DMS153 treated with DMSO at 0.1 percent for 48 hours (cell line): ENCODE measurements at regions not wholly inside any gene's neighbourhood (a gene's known extent, or its start where the extent isn't known, plus 50 kb on each side); places are given as distances from the start of the nearest gene placed in this dataset.
"Not testable (repeated sequence)": the region's sequence is repeated elsewhere in the genome, so short reads cannot be mapped to it uniquely, and the experiment has no call there.

ENCODE experiments used
- DNase-seq: peaks from one replicate; lab custom pipeline; 2025; ENCODE audit not compliant: unreplicated experiment; lab: John Stamatoyannopoulos, UW

- no peak for DNase-seq
Observed at GRCh38 chr6:49284180-49284579, 178.9 kb downstream of the MMUT start.

- DNase-seq, result not testable (repeated sequence)
Observed at GRCh38 chr6:49274809-49275769, 188.0 kb downstream of the MMUT start.

GRCh38 chr6:49269190-49269589, 193.9 kb downstream of the MMUT start:
- no peak for DNase-seq

GRCh38 chr6:49264909-49265308, 198.1 kb downstream of the MMUT start:
- DNase-seq, result no peak

DNA sequence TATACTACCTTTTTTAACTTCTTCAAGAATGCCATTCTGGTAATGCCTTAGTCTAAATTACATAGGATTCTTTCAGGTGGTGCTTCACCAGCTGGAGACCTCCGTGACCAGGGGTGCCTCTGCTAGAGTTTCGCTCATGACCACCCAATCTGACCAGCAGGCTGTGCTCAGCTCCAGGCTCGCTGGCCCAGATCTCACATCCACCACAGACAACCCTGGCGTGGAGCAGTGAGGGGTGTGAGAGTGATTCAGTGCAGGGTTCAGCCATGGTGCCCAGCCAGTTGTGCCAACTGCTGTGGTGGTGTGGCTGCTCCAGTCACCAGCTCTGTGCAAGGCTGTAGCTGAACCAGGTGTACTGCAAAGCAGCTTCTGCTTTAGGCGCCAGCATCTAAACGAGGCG, 198.6 kb downstream of the MMUT start:
- no peak for DNase-seq

DNA sequence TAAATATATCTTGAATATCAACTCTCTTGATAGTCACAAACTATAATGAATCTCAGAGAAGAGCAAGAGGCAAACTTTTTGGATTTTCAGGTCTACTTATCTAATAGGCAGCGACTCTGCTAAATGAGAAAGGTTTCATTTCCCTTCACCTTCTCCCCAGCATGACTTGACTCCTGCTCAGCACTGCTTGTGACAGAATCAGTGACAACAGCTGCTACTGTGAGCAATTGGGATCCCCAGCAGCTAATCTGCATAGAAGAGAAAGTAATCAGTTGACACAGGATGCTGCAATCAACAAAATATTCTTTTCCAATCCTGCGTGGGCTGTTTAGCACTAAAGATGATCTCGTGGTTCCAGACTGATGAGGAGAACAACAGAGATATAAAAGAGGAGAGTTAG, 205.5 kb downstream of the MMUT start:
- no peak for DNase-seq

DNA sequence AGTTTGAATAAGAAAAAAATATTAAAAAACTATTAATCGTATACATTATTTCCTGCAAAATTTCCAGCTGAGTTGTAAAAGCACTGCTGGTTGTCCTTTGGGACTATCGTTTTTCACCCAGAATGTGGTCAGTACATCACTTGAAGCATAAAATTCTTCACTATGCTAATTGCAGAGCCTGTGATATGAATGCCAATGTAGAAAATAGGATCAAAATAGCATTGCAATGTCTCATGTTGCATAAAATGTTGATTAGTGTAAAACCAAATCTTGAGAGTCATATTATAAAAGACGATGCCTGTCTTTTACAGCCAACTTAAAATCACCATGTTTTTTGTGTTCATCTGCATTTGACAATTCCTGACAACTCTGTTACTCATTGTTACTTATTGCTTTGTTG, 207.7 kb downstream of the MMUT start:
- DNase-seq, result no peak

- no peak for DNase-seq
Observed at GRCh38 chr6:49252901-49253300, 210.2 kb downstream of the MMUT start.

DNA sequence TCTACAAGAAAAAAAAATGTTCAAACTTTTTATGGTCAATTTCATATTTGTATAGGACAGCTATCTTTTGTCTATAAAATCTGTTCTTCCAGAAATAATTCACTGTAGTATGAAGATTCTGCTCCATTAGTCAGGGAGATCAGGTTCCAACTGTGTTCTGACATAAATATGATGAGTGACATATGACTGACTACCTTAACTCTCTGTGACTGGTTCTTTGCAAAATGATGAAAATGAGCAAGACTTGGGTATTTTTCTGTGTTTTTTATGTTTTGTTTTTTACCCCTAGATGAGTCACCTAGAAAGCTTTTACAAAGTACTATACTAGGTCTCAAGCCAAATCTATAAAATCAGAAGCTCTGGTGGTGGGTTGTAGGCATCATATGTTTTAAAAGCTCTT, 229.6 kb downstream of the MMUT start:
- no peak for DNase-seq

GRCh38 chr6:49225471-49225870, 237.6 kb downstream of the MMUT start:
- DNase-seq, result no peak

- DNase-seq, result no peak
Observed at GRCh38 chr6:49220293-49220692, 242.8 kb downstream of the MMUT start.

- no peak for DNase-seq
Observed at GRCh38 chr6:49205526-49205925, 257.5 kb downstream of the MMUT start.

DNA sequence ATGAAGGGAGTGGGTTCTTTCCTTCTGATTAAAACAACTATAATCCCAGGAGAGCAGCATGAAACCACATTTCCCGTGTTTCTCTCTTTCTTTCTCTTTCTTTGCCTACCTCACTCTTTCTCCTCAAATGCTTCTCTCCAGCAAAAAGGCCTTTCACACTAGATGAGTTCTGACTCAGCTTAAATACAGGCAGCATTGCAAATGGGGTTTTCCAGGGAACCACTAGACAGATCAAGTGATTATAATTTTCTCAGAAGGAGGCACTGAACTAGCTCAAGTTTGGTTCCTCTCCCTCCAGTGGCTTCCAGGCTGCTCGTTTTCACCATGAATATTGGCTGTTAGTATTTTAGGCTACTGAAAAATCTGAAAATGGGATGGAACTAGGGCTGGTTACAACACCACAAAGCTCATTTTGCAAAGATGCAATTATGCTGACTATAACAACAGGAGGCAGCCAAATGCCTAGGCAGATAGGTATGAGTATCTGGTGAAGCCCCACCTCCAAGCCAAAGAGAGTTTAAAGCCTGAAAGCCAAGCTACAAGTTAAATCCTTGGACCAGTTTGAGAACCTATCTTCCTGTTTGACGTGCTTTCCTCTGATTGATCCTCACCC, 260.0 kb downstream of the MMUT start:
- DNase-seq, result no peak

GRCh38 chr6:49198015-49198414, 265.0 kb downstream of the MMUT start:
- no peak for DNase-seq

DNA sequence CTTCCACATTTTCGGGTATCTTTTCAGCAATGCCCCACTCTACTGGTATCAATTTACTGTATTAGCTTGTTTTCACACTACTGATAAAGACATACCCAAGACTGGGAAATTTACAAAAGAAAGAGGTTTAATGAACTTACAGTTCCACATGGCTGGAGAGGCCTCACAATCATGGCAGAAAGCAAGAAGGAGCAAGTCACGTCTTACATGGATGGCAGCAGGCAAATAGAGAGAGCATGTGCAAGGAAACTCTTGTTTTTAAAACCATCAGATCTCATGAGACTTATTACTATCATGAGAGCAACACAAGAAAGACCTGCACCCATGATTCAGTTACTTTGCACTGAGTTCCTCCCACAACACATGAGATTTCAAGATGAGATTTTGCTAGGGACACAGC, 300.7 kb downstream of the MMUT start:
- DNase-seq, result not testable (repeated sequence)

- no peak for DNase-seq
Observed at GRCh38 chr6:49155316-49155715, 307.7 kb downstream of the MMUT start.

- no peak for DNase-seq
Observed at GRCh38 chr6:49151957-49152356, 311.1 kb downstream of the MMUT start.

DNA sequence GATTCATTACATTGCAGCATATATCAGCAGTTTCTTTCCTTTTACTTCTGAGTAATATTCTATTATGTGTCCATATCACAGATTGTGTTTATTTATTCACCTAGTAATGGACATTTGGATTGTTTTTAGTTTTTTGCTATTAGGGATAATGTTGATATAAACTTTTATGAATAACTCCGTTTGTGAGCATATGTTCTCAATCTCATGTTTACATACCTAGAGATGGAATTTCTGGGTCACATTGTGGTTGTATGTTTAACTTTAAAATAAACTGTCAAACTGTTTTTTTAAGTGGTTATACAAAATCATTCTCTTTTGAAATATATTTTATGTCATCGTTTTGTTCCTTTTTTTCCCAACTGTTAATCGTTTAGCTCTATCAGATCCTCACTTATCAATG, 311.6 kb downstream of the MMUT start:
- DNase-seq, result no peak

- DNase-seq, result no peak
Observed at GRCh38 chr6:49151033-49151432, 312.0 kb downstream of the MMUT start.

- no peak for DNase-seq
Observed at GRCh38 chr6:49145280-49145679, 317.8 kb downstream of the MMUT start.

- no peak for DNase-seq
Observed at GRCh38 chr6:49142421-49143151, 320.5 kb downstream of the MMUT start.

- no peak for DNase-seq
Observed at GRCh38 chr6:49121970-49122369, 341.1 kb downstream of the MMUT start.
